Stomach (tissue), 4 donors: ENCODE measurements at regions not wholly inside any gene's neighbourhood (a gene's known extent, or its start where the extent isn't known, plus 50 kb on each side); places are given as distances from the start of the nearest gene placed in this dataset.

ENCODE experiments used
- CTCF ChIP-seq, 7 experiments: fragments of 450-650 bp in 4 of 7; fragments of 200-600 bp in 3 of 7; sonication (generic) in 3 of 7; IDR thresholded peaks; one replicate each; pipeline ENCODE4 v1.5.1; 2016 to 2019; ENCODE audit warnings: antibody characterized with exemption in 7 of 7, control low read depth in 2 of 7, mild to moderate bottlenecking in 1 of 7
- POLR2A ChIP-seq, 4 donors: fragments of 450-650 bp; IDR thresholded peaks; one replicate each; pipeline ENCODE4 v1.6.1; 2016; ENCODE audit warnings: antibody characterized with exemption in 4 of 4, control low read depth in 2 of 4, mild to moderate bottlenecking in 1 of 4, moderate library complexity in 1 of 4
- POLR2AphosphoS5 ChIP-seq, 3 donors: sonication (generic); formaldehyde crosslinking; IDR thresholded peaks; one replicate each; pipeline ENCODE4 v1.6.1; 2016; ENCODE audit warnings: antibody characterized with exemption in 3 of 3

DNA sequence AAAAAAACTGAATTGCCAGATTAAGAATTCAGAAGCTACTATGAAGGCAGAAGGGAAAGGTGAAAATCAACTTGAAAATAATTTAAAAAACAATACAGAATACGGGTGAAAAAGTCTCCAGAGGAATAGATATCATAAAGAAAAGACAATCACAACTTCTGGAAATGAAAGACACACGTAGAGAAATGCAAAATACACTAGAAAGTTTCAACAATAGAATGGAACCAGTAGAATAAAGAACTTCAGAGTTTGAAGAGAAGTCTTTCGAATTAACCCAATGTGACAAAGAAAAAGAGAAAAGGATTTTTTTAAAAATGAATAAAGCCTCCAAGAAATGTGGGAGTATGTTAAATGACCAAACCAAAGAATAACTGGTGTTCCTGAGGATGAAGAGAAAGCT is 263.8 kb upstream of the FAT3 start:
- TF ChIP-seq POLR2A (IDR thresholded peaks at IDR 0.05) (no peak), POLR2AphosphoS5 (IDR thresholded peaks at IDR 0.05) (no peak), CTCF (IDR thresholded peaks at IDR 0.05) (no peak)
